Osteoblast (primary cell): ENCODE measurements at regions not wholly inside any gene's neighbourhood (a gene's known extent, or its start where the extent isn't known, plus 50 kb on each side); places are given as distances from the start of the nearest gene placed in this dataset.

Experiments used
- DNase-seq: peaks from one replicate; pipeline ENCODE4 v3.0.0; 2011; ENCODE audit warnings: low spot score, mixed read lengths; ENCODE audit not compliant: insufficient read length; ENCODE audit errors: missing footprints
- H2AFZ ChIP-seq: 2 replicates; pipeline ENCODE4 v1.6.0; 2011; ENCODE audit warnings: mild to moderate bottlenecking, low read length
- H3K27ac ChIP-seq: 2 replicates; pipeline ENCODE4 v1.5.1; 2011; ENCODE audit warnings: mild to moderate bottlenecking, low read depth, low read length, moderate library complexity
- H3K27me3 ChIP-seq: 2 replicates; pipeline ENCODE4 v1.6.0; 2012; ENCODE audit warnings: mild to moderate bottlenecking, control low read depth, inconsistent platforms, low read length, moderate library complexity; ENCODE audit not compliant: insufficient read depth
- H3K36me3 ChIP-seq: 2 replicates; pipeline ENCODE4 v1.5.1; 2011; ENCODE audit warnings: mild to moderate bottlenecking, low read length, control low read depth, moderate library complexity; ENCODE audit not compliant: insufficient read depth
- H3K4me1 ChIP-seq: 2 replicates; pipeline ENCODE4 v1.5.1; 2011; ENCODE audit warnings: mild to moderate bottlenecking, low read length, control low read depth, moderate library complexity; ENCODE audit not compliant: insufficient read depth
- H3K4me2 ChIP-seq: 2 replicates; pipeline ENCODE4 v1.6.0; 2011; ENCODE audit warnings: mild to moderate bottlenecking, low read length; ENCODE audit not compliant: insufficient read depth
- H3K4me3 ChIP-seq: fragments of 200-600 bp; sonication (generic); 3 replicates; pipeline ENCODE4 v1.5.1; 2012; ENCODE audit warnings: mild to moderate bottlenecking, low read length, inconsistent platforms; ENCODE audit not compliant: insufficient read depth
- H3K79me2 ChIP-seq: 2 replicates; pipeline ENCODE4 v1.6.0; 2012; ENCODE audit warnings: mild to moderate bottlenecking, low read length, control low read depth, inconsistent platforms; ENCODE audit not compliant: insufficient read depth
- H3K9me3 ChIP-seq: 2 replicates; pipeline ENCODE4 v1.5.1; 2011; ENCODE audit warnings: low read depth, low read length, control low read depth
- H4K20me1 ChIP-seq: 2 replicates; pipeline ENCODE4 v1.6.0; 2012; ENCODE audit warnings: mild to moderate bottlenecking, low read length, control low read depth; ENCODE audit not compliant: insufficient read depth
- TF ChIP-seq, protein P1 (sequence below): IDR thresholded peaks from 2 replicates; pipeline ENCODE4 v1.5.1; 2011; ENCODE audit warnings: mild to moderate bottlenecking, low read depth, low read length, moderate library complexity; ENCODE audit errors: extremely low read depth

DNA sequence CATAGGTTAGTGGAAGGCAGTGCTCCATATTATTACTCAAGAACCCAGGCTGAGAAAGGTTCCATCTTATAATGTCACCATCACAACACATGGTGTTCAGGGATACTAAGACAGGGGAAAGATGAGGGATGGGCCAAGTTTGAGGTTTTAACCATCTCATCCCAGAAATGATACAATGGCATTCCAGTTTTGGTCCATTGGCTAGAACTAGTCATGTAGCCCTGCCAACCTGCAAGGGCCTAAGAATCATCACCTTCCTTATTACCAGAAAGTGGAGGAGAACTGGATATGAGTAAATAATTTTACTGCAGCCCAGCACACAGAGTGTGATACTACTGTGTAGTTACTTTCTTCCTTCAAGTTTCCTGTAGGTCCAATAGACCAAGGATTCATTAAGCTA lies 144.5 kb upstream of the ABCA1 start:
- TF ChIP-seq, protein P1, sequence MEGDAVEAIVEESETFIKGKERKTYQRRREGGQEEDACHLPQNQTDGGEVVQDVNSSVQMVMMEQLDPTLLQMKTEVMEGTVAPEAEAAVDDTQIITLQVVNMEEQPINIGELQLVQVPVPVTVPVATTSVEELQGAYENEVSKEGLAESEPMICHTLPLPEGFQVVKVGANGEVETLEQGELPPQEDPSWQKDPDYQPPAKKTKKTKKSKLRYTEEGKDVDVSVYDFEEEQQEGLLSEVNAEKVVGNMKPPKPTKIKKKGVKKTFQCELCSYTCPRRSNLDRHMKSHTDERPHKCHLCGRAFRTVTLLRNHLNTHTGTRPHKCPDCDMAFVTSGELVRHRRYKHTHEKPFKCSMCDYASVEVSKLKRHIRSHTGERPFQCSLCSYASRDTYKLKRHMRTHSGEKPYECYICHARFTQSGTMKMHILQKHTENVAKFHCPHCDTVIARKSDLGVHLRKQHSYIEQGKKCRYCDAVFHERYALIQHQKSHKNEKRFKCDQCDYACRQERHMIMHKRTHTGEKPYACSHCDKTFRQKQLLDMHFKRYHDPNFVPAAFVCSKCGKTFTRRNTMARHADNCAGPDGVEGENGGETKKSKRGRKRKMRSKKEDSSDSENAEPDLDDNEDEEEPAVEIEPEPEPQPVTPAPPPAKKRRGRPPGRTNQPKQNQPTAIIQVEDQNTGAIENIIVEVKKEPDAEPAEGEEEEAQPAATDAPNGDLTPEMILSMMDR = no peak
- Histone ChIP-seq H3K27me3 (no peaks in the 10 kb centered on the region), H2AFZ (peak overlapping the region; percentile 40)

DNA sequence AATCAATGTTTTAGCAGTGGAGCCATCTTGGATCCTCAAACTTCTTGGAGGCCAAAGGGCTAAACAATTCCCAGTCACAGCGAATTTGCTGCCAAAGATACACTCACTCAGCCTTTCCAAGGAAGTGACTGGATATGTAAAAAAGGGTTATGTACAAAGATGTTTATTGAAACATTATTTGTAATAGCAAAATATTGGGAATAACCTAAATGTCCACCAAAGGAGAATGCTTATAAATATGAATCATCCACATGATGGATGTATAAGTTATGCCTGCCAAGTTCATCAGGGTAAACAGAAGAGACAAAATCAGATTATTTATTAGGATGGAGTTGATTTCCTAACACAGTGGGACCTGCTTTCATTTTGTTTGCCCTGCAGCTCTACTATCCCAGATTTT lies 145.2 kb upstream of the ABCA1 start:
- Histone ChIP-seq H2AFZ (peak overlapping the region; percentile 40), H3K4me1 (peaks cover 31% of the 10 kb centered on the region), H3K27ac (no peak overlapping the region), H3K79me2 (no peaks in the 10 kb centered on the region), H3K4me2 (no peak overlapping the region), H3K36me3 (no peaks in the 10 kb centered on the region), H3K9me3 (no peaks in the 10 kb centered on the region), H3K27me3 (no peaks in the 10 kb centered on the region), H3K4me3 (no peak overlapping the region), H4K20me1 (no peaks in the 10 kb centered on the region)
- DNase-seq = peak; percentile 38
- TF ChIP-seq, protein P1 = no peak

More for the DNA sequence above, 144.5 kb upstream of the ABCA1 start:
- Histone ChIP-seq H3K4me1 (peaks cover 34% of the 10 kb centered on the region), H3K27ac (no peak overlapping the region), H4K20me1 (no peaks in the 10 kb centered on the region), H3K79me2 (no peaks in the 10 kb centered on the region), H3K4me3 (no peak overlapping the region), H3K36me3 (no peaks in the 10 kb centered on the region), H3K4me2 (no peak overlapping the region), H3K9me3 (no peaks in the 10 kb centered on the region)
- DNase-seq = no peak

DNA sequence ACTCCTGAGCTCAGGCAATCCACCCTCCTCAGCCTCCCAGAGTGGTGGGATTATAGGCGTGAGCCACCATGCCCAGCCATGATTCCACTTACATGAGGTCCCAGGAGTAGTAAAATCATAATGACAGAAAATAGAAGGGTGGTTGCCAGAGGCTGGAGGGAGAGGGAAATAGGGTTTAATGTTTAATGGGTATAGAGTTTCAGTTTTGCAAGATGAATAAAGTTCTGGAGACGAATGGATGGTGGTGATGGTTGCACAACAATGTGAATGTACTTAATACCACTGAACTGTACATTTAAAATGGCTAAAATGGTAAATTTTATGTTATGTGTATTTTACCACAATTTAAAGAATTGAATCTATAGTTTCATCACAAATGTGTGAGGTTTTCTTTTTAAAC lies 146.5 kb upstream of the ABCA1 start:
- no peak overlapping the region for H3K4me2 ChIP-seq
- H3K9me3 ChIP-seq = no peaks in the 10 kb centered on the region
- TF ChIP-seq, protein P1 = no peak
- no peak overlapping the region for H3K27ac ChIP-seq
- no peaks in the 10 kb centered on the region for H4K20me1 ChIP-seq
- H3K4me3 ChIP-seq = no peak overlapping the region
- H2AFZ ChIP-seq = no peak overlapping the region
- H3K79me2 ChIP-seq = no peaks in the 10 kb centered on the region
- no peaks in the 10 kb centered on the region for H3K36me3 ChIP-seq
- H3K27me3 ChIP-seq = no peaks in the 10 kb centered on the region
- no peak for DNase-seq
- peaks cover 31% of the 10 kb centered on the region for H3K4me1 ChIP-seq

DNA sequence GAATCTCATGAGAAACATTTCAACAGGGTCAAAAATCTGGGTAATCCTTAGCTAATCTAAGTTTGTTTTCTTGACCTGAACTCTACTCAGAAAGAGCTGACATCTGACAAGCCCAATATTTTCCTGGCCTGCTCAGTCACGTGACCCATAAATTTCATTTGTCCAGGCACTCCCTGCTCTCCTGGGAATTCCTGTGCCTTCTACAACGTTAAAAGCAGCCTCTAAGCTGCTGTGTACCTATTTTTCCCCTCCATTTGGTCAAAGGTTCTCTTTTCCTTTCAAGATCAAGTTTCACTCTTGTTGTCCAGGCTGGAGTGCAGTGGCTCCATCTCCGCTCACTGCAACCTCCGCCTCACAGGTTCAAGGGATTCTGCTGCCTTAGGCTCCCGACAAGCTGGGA lies 148.8 kb upstream of the ABCA1 start:
- Histone ChIP-seq H3K4me1 (peaks cover 11% of the 10 kb centered on the region), H3K79me2 (no peaks in the 10 kb centered on the region), H2AFZ (no peak overlapping the region), H3K27me3 (no peaks in the 10 kb centered on the region), H3K27ac (no peak overlapping the region), H3K4me2 (no peak overlapping the region), H3K4me3 (no peak overlapping the region), H4K20me1 (no peaks in the 10 kb centered on the region), H3K36me3 (no peaks in the 10 kb centered on the region), H3K9me3 (no peaks in the 10 kb centered on the region)
- TF ChIP-seq, protein P1 = no peak
- DNase-seq = no peak
